HepG2 (cell line): ENCODE measurements at regions not wholly inside any gene's neighbourhood (a gene's known extent, or its start where the extent isn't known, plus 50 kb on each side); places are given as distances from the start of the nearest gene placed in this dataset.

Experiments
- ATAC-seq: fragments of 200-7000 bp; cut with Tn5 transposase; 3 replicates; pipeline ENCODE4 v1.9.1; 2020; ENCODE audit warnings: mild to moderate bottlenecking, moderate library complexity
- BruUV-seq: library from RNA; stranded (reverse); fragments of 400-500 nt; replicated peaks from 2 replicates; lab custom pipeline; 2021; lab: Mats Ljungman, UMichigan
- CTCF ChIA-PET: fragments of 300-600 bp; formaldehyde crosslinking; extraction: SDS; loops from one replicate; lab custom pipeline; 2021; ENCODE audit warnings: low total read pairs, inconsistent platforms, low intra/inter-chr PET ratio; lab: Yijun Ruan, JAX
- POLR2A ChIA-PET: fragments of 350-600 bp; sonication (Branson Sonifier 250); formaldehyde crosslinking; loops from one replicate; lab custom pipeline; 2020; ENCODE audit warnings: antibody characterized with exemption, inconsistent platforms; lab: Yijun Ruan, JAX
- DNase-seq: peaks from one replicate; pipeline ENCODE4 v3.0.0-alpha.2; 2015; ENCODE audit warnings: low spot score
- FAIRE-seq: peaks from 3 replicates; lab custom pipeline; 2011; peaks lifted over from hg19 to GRCh38; lab: Jason Lieb, UNC
- H2AFZ ChIP-seq: one replicate; pipeline ENCODE4 v1.6.1; 2011; ENCODE audit warnings: low read length, inconsistent platforms
- H3K27ac ChIP-seq: fragments of 300-600 bp; 3 replicates; pipeline ENCODE4 v1.8.0; 2011; ENCODE audit warnings: mixed run types, mild to moderate bottlenecking, mixed read lengths, low read length, inconsistent platforms; ENCODE audit not compliant: insufficient read depth; ENCODE audit errors: extremely low read length
- H3K27me3 ChIP-seq, 2 experiments: fragments of 200-600 bp in 1 of 2; 2 replicates in 1 of 2; 3 replicates in 1 of 2; pipeline versions ENCODE4 v1.6.0 to v1.8.0; 2011; ENCODE audit warnings: low read length in 2 of 2, mild to moderate bottlenecking in 2 of 2, moderate library complexity in 2 of 2, inconsistent platforms in 1 of 2; ENCODE audit not compliant: insufficient read depth in 2 of 2, control insufficient read depth in 1 of 2
- H3K36me3 ChIP-seq, 2 experiments: fragments of 200-600 bp in 1 of 2; replicated peaks in 1 of 2; 2 replicates in 1 of 2; 3 replicates in 1 of 2; pipeline versions ENCODE4 v1.5.1 to v1.8.0; 2011; ENCODE audit warnings: low read length in 2 of 2, inconsistent platforms in 1 of 2; ENCODE audit not compliant: insufficient read depth in 2 of 2, control insufficient read depth in 1 of 2
- H3K4me1 ChIP-seq: 2 replicates; pipeline ENCODE4 v1.5.1; 2012; ENCODE audit warnings: low read length, inconsistent platforms; ENCODE audit not compliant: insufficient read depth
- H3K4me2 ChIP-seq: 2 replicates; pipeline ENCODE4 v1.6.0; 2011; ENCODE audit warnings: low read depth, low read length, inconsistent platforms
- H3K4me3 ChIP-seq, 3 experiments: fragments of 200-600 bp in 1 of 3; sonication (generic), shearing (Covaris generic) in 1 of 3; replicated peaks in 1 of 3; 2 replicates each; pipeline ENCODE4 v1.5.1; 2011 to 2016; ENCODE audit warnings: low read length in 3 of 3, inconsistent platforms in 2 of 3, low read depth in 2 of 3, mild to moderate bottlenecking in 2 of 3, control low read depth in 1 of 3, mixed read lengths in 1 of 3; ENCODE audit not compliant: insufficient read depth in 1 of 3
- H3K79me2 ChIP-seq: one replicate; pipeline ENCODE4 v1.6.1; 2011; ENCODE audit warnings: low read length, inconsistent platforms; ENCODE audit not compliant: insufficient read depth
- H3K9ac ChIP-seq: 2 replicates; pipeline ENCODE4 v1.6.0; 2011; ENCODE audit warnings: mild to moderate bottlenecking, low read depth, low read length, inconsistent platforms; ENCODE audit not compliant: insufficient read depth
- H3K9me3 ChIP-seq: 2 replicates; pipeline ENCODE4 v1.5.1; 2012; ENCODE audit warnings: mild to moderate bottlenecking, low read length
- H4K20me1 ChIP-seq: 2 replicates; pipeline ENCODE4 v1.6.0; 2011; ENCODE audit warnings: inconsistent platforms, mild to moderate bottlenecking, low read length, moderate library complexity; ENCODE audit not compliant: insufficient read depth
- ARID4A ChIP-seq: sonication (generic); formaldehyde crosslinking; IDR thresholded peaks from 2 replicates; pipeline ENCODE4 v1.5.0; 2020; ENCODE audit warnings: mild to moderate bottlenecking, missing genetic modification reagents, borderline replicate concordance
- ATF7 ChIP-seq, 2 experiments: fragments of 450-650 bp in 1 of 2; sonication (generic) in 1 of 2; formaldehyde crosslinking in 1 of 2; IDR thresholded peaks; 2 replicates each; pipeline versions ENCODE4 v1.4.0 to v1.6.1; 2016 to 2020; ENCODE audit warnings: antibody characterized with exemption in 1 of 2, mild to moderate bottlenecking in 1 of 2, missing genetic modification reagents in 1 of 2
- CREB3 ChIP-seq: sonication (generic); formaldehyde crosslinking; IDR thresholded peaks from 2 replicates; pipeline ENCODE4 v1.5.0; 2020; ENCODE audit warnings: missing genetic modification reagents
- DNMT3B ChIP-seq: conservative IDR thresholded peaks from 2 replicates; pipeline ENCODE4 v1.6.1; 2016; ENCODE audit warnings: missing biosample characterization, control low read depth
- HCFC1 ChIP-seq: fragments of 150-350 bp; IDR thresholded peaks from 2 replicates; pipeline ENCODE4 v1.6.1; 2014; ENCODE audit warnings: low read depth, low read length
- HHEX ChIP-seq: IDR thresholded peaks from 2 replicates; pipeline ENCODE4 v1.6.1; 2016; ENCODE audit warnings: control low read depth
- KLF9 ChIP-seq: IDR thresholded peaks from 2 replicates; pipeline ENCODE4 v1.6.1; 2016; ENCODE audit warnings: low read depth
- RNF219 ChIP-seq: sonication (generic); formaldehyde crosslinking; IDR thresholded peaks from 2 replicates; pipeline ENCODE4 v1.5.0; 2020; ENCODE audit warnings: mild to moderate bottlenecking, missing genetic modification reagents
- TEF ChIP-seq: sonication (generic); formaldehyde crosslinking; IDR thresholded peaks from 2 replicates; pipeline ENCODE4 v1.5.0; 2020; ENCODE audit warnings: missing genetic modification reagents
- ZFP36L2 ChIP-seq: sonication (generic); formaldehyde crosslinking; IDR thresholded peaks from 2 replicates; pipeline ENCODE4 v1.4.0; 2020; ENCODE audit warnings: missing genetic modification reagents
- ZMAT3 ChIP-seq: sonication (generic); formaldehyde crosslinking; conservative IDR thresholded peaks from 2 replicates; pipeline ENCODE4 v1.7.0; 2021; ENCODE audit warnings: missing genetic modification reagents
- ZNF225 ChIP-seq: sonication (generic); formaldehyde crosslinking; IDR thresholded peaks from 2 replicates; pipeline ENCODE4 v1.4.0; 2020; ENCODE audit warnings: mild to moderate bottlenecking, missing genetic modification reagents
- ZSCAN9 ChIP-seq: IDR thresholded peaks from 2 replicates; pipeline ENCODE4 v1.6.1; 2016; ENCODE audit warnings: borderline replicate concordance
- WGBS: methylation state at CpG from one replicate; pipeline ENCODE4 v1.1.6; 2017; ENCODE audit warnings: low lambda C conversion rate; 5-methylcytosine and 5-hydroxymethylcytosine counted together
- in situ Hi-C: cut with HindIII; loops from 2 replicates; pipeline ENCODE4 v1.10.0; 2017; ENCODE audit warnings: low pct_unique_long_range_greater_than_20kb; ENCODE audit not compliant: extremely low pct_ligation_motif_present
- intact Hi-C: fragments of 100-400 bp; cut with micrococcal nuclease; formaldehyde crosslinking; loops from one replicate; pipeline ENCODE4 v1.10.0; 2022; ENCODE audit not compliant: unreplicated experiment

- Histone ChIP-seq H3K4me1 (no peaks in the 10 kb centered on the region), H2AFZ (no peak overlapping the region), H3K27ac (no peak overlapping the region), H3K9ac (no peak overlapping the region), H3K79me2 (no peaks in the 10 kb centered on the region), H3K4me2 (no peak overlapping the region), H3K27me3 (no peaks in the 10 kb centered on the region), H3K4me3 (no peak overlapping the region), H3K36me3 (no peaks in the 10 kb centered on the region), H4K20me1 (no peaks in the 10 kb centered on the region), H3K9me3 (no peaks in the 10 kb centered on the region)
- POLR2A ChIA-PET, result no interaction called here
- intact Hi-C loops (no loop called here), in situ Hi-C loops (no loop called here)
- no peak for TF ChIP-seq ZFP36L2 (CRISPR knock-in tag)
- 0 out of 2 replicates have a peak, but pooled peaks have one; percentile 21 for TF ChIP-seq ATF7 (IDR thresholded peaks at IDR 0.05)
- TF ChIP-seq ATF7 (CRISPR knock-in tag; IDR thresholded peaks at IDR 0.05), result no peak
- no peak for TF ChIP-seq KLF9 (CRISPR knock-in tag)
- TF ChIP-seq DNMT3B (CRISPR knock-in tag), result no peak
- no peak for TF ChIP-seq HCFC1
- TF ChIP-seq HHEX (CRISPR knock-in tag), result no peak
- no peak for TF ChIP-seq ZNF225 (CRISPR knock-in tag)
- no peak for TF ChIP-seq ZSCAN9
- FAIRE-seq (no peak), DNase-seq (no peak), ATAC-seq (no peak)
- CTCF ChIA-PET, result no interaction called here
- no TSS peak for BruUV-seq
Measured at GRCh38 chr2:147509821-147510220, 335.0 kb upstream of the ACVR2A start.

GRCh38 chr2:147506889-147507288 lies 337.9 kb upstream of the ACVR2A start:
- Histone ChIP-seq H3K9me3 (no peaks in the 10 kb centered on the region), H3K4me2 (no peak overlapping the region), H4K20me1 (no peaks in the 10 kb centered on the region), H2AFZ (no peak overlapping the region), H3K9ac (no peak overlapping the region), H3K79me2 (no peaks in the 10 kb centered on the region), H3K27me3 (no peaks in the 10 kb centered on the region), H3K4me3 (no peak overlapping the region), H3K36me3 (no peaks in the 10 kb centered on the region), H3K27ac (no peak overlapping the region), H3K4me1 (no peaks in the 10 kb centered on the region)
- no TSS peak for BruUV-seq
- DNase-seq (no peak), FAIRE-seq (no peak), ATAC-seq (no peak)
- intact Hi-C loops (no loop called here), in situ Hi-C loops (no loop called here)
- POLR2A ChIA-PET, result no interaction called here
- 73% methylated on average over 22 of the region's 27 CpGs for WGBS
- CTCF ChIA-PET, result no interaction called here
- TF ChIP-seq ARID4A (CRISPR knock-in tag), result no peak
- TF ChIP-seq RNF219 (CRISPR knock-in tag), result no peak
- TF ChIP-seq ZMAT3, result no peak
- no peak for TF ChIP-seq CREB3 (CRISPR knock-in tag)
- no peak for TF ChIP-seq TEF (CRISPR knock-in tag)
